ENCODE measurements at regions not wholly inside any gene's neighbourhood (a gene's known extent, or its start where the extent isn't known, plus 50 kb on each side); places are given as distances from the start of the nearest gene placed in this dataset.

DNA sequence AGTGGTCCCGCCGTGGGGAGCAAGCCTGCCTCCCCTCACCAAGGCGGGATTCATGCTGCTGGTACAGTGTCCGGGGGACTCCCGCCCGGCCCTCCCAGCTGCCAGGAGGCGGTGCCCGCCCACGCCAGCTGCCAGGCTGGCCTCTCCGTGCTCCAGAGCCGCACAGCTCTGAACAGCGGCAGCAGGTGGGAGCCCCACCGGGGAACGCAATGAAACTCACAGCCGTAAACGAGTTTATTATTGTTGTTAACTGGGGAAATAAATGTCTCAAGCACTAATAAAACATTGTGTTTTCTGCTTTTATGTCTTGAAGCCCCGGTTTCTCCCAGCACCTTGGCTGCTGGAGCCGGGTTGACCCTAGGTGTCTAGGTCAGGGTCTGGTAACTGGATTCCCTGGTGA lies 317.7 kb upstream of the TLE3 start:
- CTCF ChIA-PET (ENCODE audit: partially characterized antibody) = interaction anchor here (1.5 to 1.8 kb wide), 2 partner anchors 10 to 52 kb away, joined by 4 to 5 read pairs; no protein-coding TSS in a partner anchor
- Histone ChIP-seq H3K23me2 (ENCODE audit: low read depth, low read length) (no peaks in the 10 kb centered on the region), H3K4me3 (ENCODE audit: extremely low read depth in 1 of 4, insufficient read depth in 2 of 4, low read depth in 3 of 4, low read length in 4 of 4) (no peak overlapping the region), H2BK120ac (replicated peaks; ENCODE audit: low read depth, low read length) (no peak overlapping the region), H2BK20ac (ENCODE audit: low read length) (no peak overlapping the region), H3K27me3 (replicated peaks in 1 of 4; ENCODE audit: control insufficient read depth in 3 of 4, extremely low read depth in 1 of 4, insufficient read depth in 3 of 4, low read length in 3 of 4) (no peaks in the 10 kb centered on the region), H2BK12ac (ENCODE audit: low read depth, low read length) (no peak overlapping the region), H3K4me2 (ENCODE audit: insufficient read depth in 1 of 2, low read depth in 2 of 2, low read length in 2 of 2) (no peak overlapping the region), H4K91ac (replicated peaks; ENCODE audit: insufficient read length, low read length) (no peak overlapping the region), H4K5ac (ENCODE audit: insufficient read length, low read depth, low read length) (no peak overlapping the region), H2AFZ (ENCODE audit: low read length) (no peak overlapping the region), H3K9ac (replicated peaks in 1 of 4; ENCODE audit: extremely low read depth in 1 of 4, low read depth in 3 of 4, low read length in 3 of 4) (no peak overlapping the region), H2AK5ac (ENCODE audit: low read depth, low read length) (no peak overlapping the region), H3K23ac (ENCODE audit: insufficient read length) (no peak overlapping the region), H3K4me1 (replicated peaks in 1 of 4; ENCODE audit: control insufficient read depth in 3 of 4, insufficient read depth in 4 of 4, low read length in 3 of 4) (no peaks in the 10 kb centered on the region; a peak in 1 of 7 replicates), H2BK15ac (ENCODE audit: low read length) (no peak overlapping the region), H3K79me2 (ENCODE audit: control insufficient read depth in 1 of 2, insufficient read depth in 2 of 2, low read length in 2 of 2) (no peaks in the 10 kb centered on the region), H3K79me1 (ENCODE audit: low read depth, low read length) (no peaks in the 10 kb centered on the region), H3K14ac (ENCODE audit: insufficient read length) (no peak overlapping the region), H2BK5ac (ENCODE audit: low read depth, low read length) (no peak overlapping the region), H3K27ac (ENCODE audit: low read depth, low read length) (no peak overlapping the region), H3K4ac (replicated peaks; ENCODE audit: insufficient read length, low read depth, low read length) (no peak overlapping the region), H3K56ac (replicated peaks; ENCODE audit: insufficient read length, low read depth, low read length) (no peak overlapping the region), H3K36me3 (ENCODE audit: control insufficient read depth in 2 of 4, insufficient read depth in 4 of 4, low read length in 3 of 4) (no peaks in the 10 kb centered on the region), H4K8ac (ENCODE audit: extremely low read depth, insufficient read depth, low read length) (no peak overlapping the region), H4K20me1 (replicated peaks in 1 of 2; ENCODE audit: control insufficient read depth in 1 of 2, insufficient read depth in 2 of 2, low read length in 2 of 2) (no peaks in the 10 kb centered on the region), H3K18ac (ENCODE audit: extremely low read depth, low read length) (no peak overlapping the region), H3K9me3 (ENCODE audit: insufficient read depth in 2 of 2, low read depth in 1 of 2, low read length in 1 of 2) (no peaks in the 10 kb centered on the region)
- TF ChIP-seq SIRT6 (IDR thresholded peaks at IDR 0.05; ENCODE audit: low read length) (no peak), CREB1 (IDR thresholded peaks at IDR 0.05) (no peak), CBX8 (IDR thresholded peaks at IDR 0.05; ENCODE audit: borderline replicate concordance, low read depth, low read length) (no peak), POU5F1 (IDR thresholded peaks at IDR 0.05; ENCODE audit: low read depth, low read length) (no peak), MAFK (IDR thresholded peaks at IDR 0.05; ENCODE audit: low read depth, low read length) (no peak), CEBPB (IDR thresholded peaks at IDR 0.05; ENCODE audit: low read depth, low read length) (no peak), CHD1 (IDR thresholded peaks at IDR 0.05; ENCODE audit: low read depth, low read length) (no peak), RBBP5 (IDR thresholded peaks at IDR 0.05; ENCODE audit: borderline replicate concordance, low read depth, low read length) (no peak), GTF2F1 (IDR thresholded peaks at IDR 0.05; ENCODE audit: borderline replicate concordance, low read depth, low read length) (no peak), GABPA (IDR thresholded peaks at IDR 0.05; ENCODE audit: borderline replicate concordance, insufficient read depth, low read length) (no peak), SRF (IDR thresholded peaks at IDR 0.05; ENCODE audit: low read depth, low read length) (no peak)
- TF ChIP-seq, protein P1, sequence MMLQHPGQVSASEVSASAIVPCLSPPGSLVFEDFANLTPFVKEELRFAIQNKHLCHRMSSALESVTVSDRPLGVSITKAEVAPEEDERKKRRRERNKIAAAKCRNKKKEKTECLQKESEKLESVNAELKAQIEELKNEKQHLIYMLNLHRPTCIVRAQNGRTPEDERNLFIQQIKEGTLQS (IDR thresholded peaks at IDR 0.05; ENCODE audit: insufficient read depth, low read depth, low read length) = no peak
- TF ChIP-seq, protein P2, sequence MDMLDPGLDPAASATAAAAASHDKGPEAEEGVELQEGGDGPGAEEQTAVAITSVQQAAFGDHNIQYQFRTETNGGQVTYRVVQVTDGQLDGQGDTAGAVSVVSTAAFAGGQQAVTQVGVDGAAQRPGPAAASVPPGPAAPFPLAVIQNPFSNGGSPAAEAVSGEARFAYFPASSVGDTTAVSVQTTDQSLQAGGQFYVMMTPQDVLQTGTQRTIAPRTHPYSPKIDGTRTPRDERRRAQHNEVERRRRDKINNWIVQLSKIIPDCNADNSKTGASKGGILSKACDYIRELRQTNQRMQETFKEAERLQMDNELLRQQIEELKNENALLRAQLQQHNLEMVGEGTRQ (IDR thresholded peaks at IDR 0.05; ENCODE audit: low read length) = no peak
- FAIRE-seq (no peak), DNase-seq (ENCODE audit: low read depth in 1 of 2, low spot score in 2 of 2) (no peak)
- 90% methylated on average over 14 of the region's 18 CpGs; no CpG with 5 or more reads in 1 of the 2 experiments for WGBS, 2 experiments (ENCODE audit: extremely low coverage in 1 of 2, insufficient coverage in 1 of 2, insufficient read length in 1 of 2, insufficient replicate concordance in 2 of 2, low coverage in 1 of 2, low lambda C conversion rate in 2 of 2, missing lambda C conversion rate in 1 of 2)
- POLR2A ChIA-PET (ENCODE audit: partially characterized antibody) = no interaction called here

Data from H1 (cell line).